NCI-H748 (cell line): ENCODE measurements at regions not wholly inside any gene's neighbourhood (a gene's known extent, or its start where the extent isn't known, plus 50 kb on each side); places are given as distances from the start of the nearest gene placed in this dataset.

Experiments used
- DNase-seq: peaks from one replicate; lab custom pipeline; 2025; ENCODE audit not compliant: unreplicated experiment; lab: John Stamatoyannopoulos, UW

DNA sequence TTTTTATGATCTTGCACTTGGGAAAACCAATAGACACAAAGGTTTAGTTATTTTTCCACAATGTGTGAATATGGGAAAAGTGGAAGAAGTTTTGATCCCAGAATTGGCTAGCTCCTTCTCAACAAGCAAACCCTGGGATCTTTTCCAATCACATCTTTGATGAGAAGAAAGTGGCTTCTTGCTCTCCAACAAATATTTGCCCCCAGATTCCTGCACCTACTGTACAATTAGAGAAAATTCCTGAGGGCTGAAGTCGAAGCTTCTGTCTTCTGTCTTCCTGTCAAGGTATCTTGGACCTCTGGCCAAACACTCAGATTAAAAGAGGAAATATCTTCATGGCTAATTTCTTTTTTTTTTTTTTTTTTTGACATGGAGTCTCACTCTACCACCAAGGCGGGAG, 113.1 kb upstream of the SLC45A1 start:
- DNase-seq, result no peak

GRCh38 chr1:8203551-8203950, 114.4 kb upstream of the SLC45A1 start:
- no peak for DNase-seq

GRCh38 chr1:8203056-8203455, 114.9 kb upstream of the SLC45A1 start:
- DNase-seq, result no peak

DNA sequence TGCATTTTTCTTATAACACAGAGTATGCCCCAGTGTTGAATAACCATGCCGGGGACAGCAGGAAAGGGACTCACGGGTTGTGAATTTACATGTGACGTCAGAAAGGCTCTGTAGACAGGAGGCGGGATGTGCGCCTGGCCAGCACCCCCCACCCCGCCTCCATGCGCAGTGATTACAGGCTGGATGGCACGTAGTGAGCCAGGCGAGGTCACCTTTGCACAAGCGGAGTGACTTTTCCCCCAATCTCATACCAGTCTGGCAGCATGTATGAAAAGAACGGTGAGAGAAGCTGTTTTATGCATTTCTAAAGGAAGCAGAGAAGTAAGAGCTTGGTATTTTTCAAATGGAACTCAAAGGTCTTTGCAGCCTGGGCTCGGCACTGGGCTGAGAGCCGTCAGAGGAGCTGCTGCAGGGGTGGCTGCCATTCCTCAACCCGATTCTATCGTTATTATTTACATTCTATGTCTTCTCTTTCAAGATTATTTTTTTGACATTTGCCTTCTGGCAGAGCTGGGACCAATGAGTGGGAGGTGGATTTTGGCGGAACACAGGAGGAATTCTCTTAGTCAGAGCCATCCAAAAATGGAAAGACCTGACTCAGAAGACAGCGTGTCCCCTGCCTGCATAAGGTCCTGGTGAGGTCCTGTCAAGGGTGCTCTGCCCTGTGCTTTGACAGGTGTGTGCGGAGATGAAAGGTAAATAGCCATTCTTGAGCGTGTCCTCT, 115.6 kb upstream of the SLC45A1 start:
- no peak for DNase-seq

- DNase-seq, result no peak
Observed at GRCh38 chr1:8201331-8201861, 116.5 kb upstream of the SLC45A1 start.

- DNase-seq, result no peak
Observed at GRCh38 chr1:8200317-8201115, 117.4 kb upstream of the SLC45A1 start.

- DNase-seq, result no peak
Observed at GRCh38 chr1:8198522-8198921, 119.4 kb upstream of the SLC45A1 start.

- DNase-seq, result no peak
Observed at GRCh38 chr1:8197493-8198282, 120.2 kb upstream of the SLC45A1 start.

DNA sequence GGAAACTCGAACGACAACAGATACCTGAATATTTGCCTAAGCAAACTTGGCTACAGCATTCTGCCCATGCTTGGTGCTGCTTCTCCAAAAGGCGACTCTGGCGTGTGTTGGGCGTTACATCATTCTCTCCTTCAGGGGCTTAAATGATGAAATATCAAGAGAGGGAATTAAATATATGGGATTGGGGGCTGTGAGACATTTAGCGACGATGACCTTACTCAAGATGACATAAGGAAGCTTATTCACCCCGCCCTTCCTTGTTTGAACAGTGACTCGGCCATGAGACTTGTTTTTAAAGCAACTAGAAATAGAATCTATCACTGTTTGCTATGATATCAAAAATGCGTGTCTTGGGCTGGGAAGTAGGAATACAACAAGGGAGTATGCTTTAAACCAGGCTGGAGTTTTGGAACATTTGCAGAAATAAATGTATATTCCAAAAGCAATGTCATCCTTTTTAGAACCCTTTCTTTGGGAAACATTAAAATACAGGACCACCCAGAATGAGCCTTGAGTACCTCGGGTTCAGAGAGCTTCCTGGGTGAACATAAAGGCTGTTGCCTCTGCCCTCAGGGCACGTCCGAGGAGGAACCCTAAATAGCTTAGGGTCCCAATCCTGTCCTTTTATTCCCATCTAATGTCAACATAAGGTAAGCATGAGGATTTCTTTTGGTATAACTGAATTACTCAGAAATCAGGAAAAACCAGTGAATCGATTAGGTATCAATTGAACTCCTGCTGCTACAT, 123.3 kb upstream of the SLC45A1 start:
- no peak for DNase-seq

- DNase-seq, result no peak
Observed at GRCh38 chr1:8193840-8194406, 124.0 kb upstream of the SLC45A1 start.

DNA sequence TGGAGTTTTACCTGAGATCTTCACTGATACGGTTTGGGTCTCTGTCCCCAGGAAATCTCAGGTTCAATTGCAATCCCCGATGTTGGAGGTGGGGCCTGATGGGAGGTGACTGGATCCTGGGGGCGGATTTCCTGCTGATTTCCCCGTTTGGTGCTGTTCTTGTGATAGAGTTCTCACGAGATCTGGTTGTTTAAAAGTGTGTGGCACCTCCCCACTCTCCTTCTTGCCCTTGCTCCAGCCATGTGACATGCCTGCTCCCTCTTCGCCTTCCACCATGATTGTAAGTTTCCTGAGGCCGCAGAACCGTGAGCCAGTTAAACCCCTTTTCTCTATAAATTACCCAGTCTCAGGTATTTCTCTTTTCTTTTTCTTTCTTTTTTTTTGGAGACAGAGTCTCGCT, 126.4 kb upstream of the SLC45A1 start:
- no peak for DNase-seq

DNA sequence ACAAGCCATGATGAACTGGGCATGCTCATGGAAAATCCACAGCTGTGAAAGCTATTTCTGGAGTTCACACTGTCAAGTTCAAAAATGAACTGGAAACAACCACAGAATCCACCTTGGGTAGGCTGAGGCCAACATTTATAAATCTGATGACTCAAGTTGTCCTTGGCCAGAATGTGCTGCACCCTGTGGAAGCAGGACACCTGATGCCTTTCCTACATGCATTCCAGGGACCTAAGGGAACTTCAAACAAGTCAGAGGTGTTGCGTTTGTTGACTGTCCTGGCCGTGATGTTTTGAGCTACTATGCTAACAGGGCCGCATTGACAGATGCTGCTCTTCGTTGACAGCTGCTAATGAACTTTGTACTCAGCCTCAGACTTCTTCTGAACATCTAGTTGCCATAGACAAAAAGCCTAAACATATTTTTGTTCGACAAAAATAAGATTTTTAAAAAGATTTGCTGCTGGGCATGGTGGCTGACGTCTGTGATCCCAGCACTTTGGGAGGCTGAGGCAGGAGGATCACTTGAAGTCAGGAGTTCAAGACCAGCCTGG, 127.9 kb upstream of the SLC45A1 start:
- DNase-seq, result no peak

DNA sequence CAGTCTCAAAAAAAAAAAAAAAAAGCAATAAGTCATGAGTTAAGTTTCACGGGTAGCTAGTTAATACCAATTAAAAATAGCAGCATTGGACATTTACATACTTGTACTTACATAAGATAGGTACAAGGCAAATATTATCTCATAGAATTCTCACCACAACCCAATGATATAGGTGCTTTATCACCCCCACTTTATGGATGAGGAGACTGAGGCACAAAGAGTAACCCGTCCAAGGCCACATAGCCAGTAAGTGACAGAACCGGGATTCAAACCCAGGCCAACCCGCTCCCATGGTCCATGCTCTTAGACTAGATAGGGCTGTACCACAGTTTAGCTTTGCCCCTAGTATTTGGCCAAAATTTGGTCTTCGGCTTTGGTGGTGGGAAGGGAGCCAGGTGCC, 132.5 kb upstream of the SLC45A1 start:
- no peak for DNase-seq

- DNase-seq, result no peak
Observed at GRCh38 chr1:8184301-8184700, 133.6 kb upstream of the SLC45A1 start.

GRCh38 chr1:8182034-8182761, 135.7 kb upstream of the SLC45A1 start:
- DNase-seq, result no peak

GRCh38 chr1:8179132-8179793, 138.7 kb upstream of the SLC45A1 start:
- DNase-seq, result no peak

DNA sequence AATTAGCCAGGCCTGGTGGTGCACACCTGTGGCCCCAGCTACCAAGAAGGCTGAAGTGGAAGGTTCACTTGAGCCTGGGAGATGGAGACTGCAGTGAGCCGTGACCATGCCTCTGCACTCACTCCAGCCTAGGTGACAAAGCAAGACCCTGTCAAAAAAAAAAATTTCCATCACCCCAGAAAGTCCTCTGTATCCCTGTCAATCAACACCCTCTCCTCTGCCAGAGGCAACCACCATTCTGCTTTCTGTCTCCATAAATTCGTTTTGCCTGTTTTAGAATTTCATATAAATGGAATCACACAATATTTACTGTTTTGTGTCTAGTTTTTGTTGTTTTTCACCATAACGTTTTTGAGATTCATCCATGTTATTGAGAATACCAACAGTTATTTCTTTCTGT, 141.6 kb upstream of the SLC45A1 start:
- no peak for DNase-seq

- no peak for DNase-seq
Observed at GRCh38 chr1:8174807-8175206, 143.1 kb upstream of the SLC45A1 start.
